PFSK-1 (cell line): ENCODE measurements at regions not wholly inside any gene's neighbourhood (a gene's known extent, or its start where the extent isn't known, plus 50 kb on each side); places are given as distances from the start of the nearest gene placed in this dataset.

ENCODE experiments used
- FOXP2 ChIP-seq: optimal IDR thresholded peaks from 2 replicates; pipeline ENCODE3; 2011; ENCODE audit warnings: borderline replicate concordance, control low read depth, inconsistent platforms; ENCODE audit not compliant: insufficient read depth; ENCODE audit errors: extremely low read length, extremely low read depth
- POLR2AphosphoS5 ChIP-seq: IDR thresholded peaks from 2 replicates; pipeline ENCODE4 v1.6.1; 2012; ENCODE audit warnings: low read depth, mild to moderate bottlenecking, control low read depth, low read length, moderate library complexity
- REST ChIP-seq, 2 experiments: IDR thresholded peaks; 2 replicates each; pipeline versions ENCODE4 v1.6.1 to v1.8.0; 2011 to 2012; ENCODE audit warnings: low read depth in 2 of 2, low read length in 2 of 2, control low read depth in 1 of 2, inconsistent platforms in 1 of 2, mild to moderate bottlenecking in 1 of 2, moderate library complexity in 1 of 2; ENCODE audit not compliant: insufficient read depth in 1 of 2
- SIN3A ChIP-seq: IDR thresholded peaks from 2 replicates; pipeline ENCODE4 v1.6.1; 2012; ENCODE audit warnings: mild to moderate bottlenecking, low read length, moderate library complexity, borderline replicate concordance; ENCODE audit not compliant: insufficient read depth
- TAF1 ChIP-seq: IDR thresholded peaks from 2 replicates; pipeline ENCODE4 v1.6.1; 2012; ENCODE audit warnings: low read length, control low read depth, borderline replicate concordance; ENCODE audit not compliant: insufficient read depth

GRCh38 chr6:3671382-3671781 is 80.1 kb downstream of the PXDC1 start:
- no peak for TF ChIP-seq TAF1
- no peak for TF ChIP-seq FOXP2
- no peak for TF ChIP-seq SIN3A
- no peak for TF ChIP-seq REST (IDR thresholded peaks at IDR 0.05; ENCODE audit: insufficient read depth in 1 of 2, low read depth in 2 of 2, low read length in 2 of 2)
- no peak for TF ChIP-seq POLR2AphosphoS5

GRCh38 chr6:3670356-3670755 is 81.2 kb downstream of the PXDC1 start:
- TF ChIP-seq TAF1 (no peak), REST (IDR thresholded peaks at IDR 0.05; ENCODE audit: insufficient read depth in 1 of 2, low read depth in 2 of 2, low read length in 2 of 2) (no peak), SIN3A (no peak), POLR2AphosphoS5 (no peak), FOXP2 (no peak)

GRCh38 chr6:3669916-3670315 is 81.6 kb downstream of the PXDC1 start:
- TF ChIP-seq FOXP2 (no peak), POLR2AphosphoS5 (no peak), SIN3A (no peak), TAF1 (no peak), REST (IDR thresholded peaks at IDR 0.05; ENCODE audit: insufficient read depth in 1 of 2, low read depth in 2 of 2, low read length in 2 of 2) (no peak)

- TF ChIP-seq TAF1 (no peak), REST (IDR thresholded peaks at IDR 0.05; ENCODE audit: insufficient read depth in 1 of 2, low read depth in 2 of 2, low read length in 2 of 2) (no peak), POLR2AphosphoS5 (no peak), FOXP2 (no peak), SIN3A (no peak)
Measured at GRCh38 chr6:3665608-3666007, 85.9 kb downstream of the PXDC1 start.

GRCh38 chr6:3664625-3665041 is 86.9 kb downstream of the PXDC1 start:
- TF ChIP-seq POLR2AphosphoS5: no peak
- no peak for TF ChIP-seq TAF1
- no peak for TF ChIP-seq REST (IDR thresholded peaks at IDR 0.05; ENCODE audit: insufficient read depth in 1 of 2, low read depth in 2 of 2, low read length in 2 of 2)
- TF ChIP-seq SIN3A: no peak
- TF ChIP-seq FOXP2: no peak
